DND-41 (cell line): ENCODE measurements at regions not wholly inside any gene's neighbourhood (a gene's known extent, or its start where the extent isn't known, plus 50 kb on each side); places are given as distances from the start of the nearest gene placed in this dataset.

ENCODE experiments used
- CTCF ChIP-seq: IDR thresholded peaks from 2 replicates; pipeline ENCODE4 v1.5.1; 2012; ENCODE audit warnings: borderline replicate concordance, low read length, moderate library complexity, mild to moderate bottlenecking; ENCODE audit not compliant: poor library complexity, severe bottlenecking; ENCODE audit errors: extremely low read depth
- EZH2 ChIP-seq: IDR thresholded peaks from 3 replicates; pipeline ENCODE4 v1.6.1; 2012; ENCODE audit warnings: borderline replicate concordance, low read depth, mild to moderate bottlenecking, moderate library complexity, low read length, inconsistent platforms; ENCODE audit not compliant: severe bottlenecking

GRCh38 chr4:176968094-176968493 is 175.4 kb upstream of the VEGFC start:
- TF ChIP-seq CTCF (no peak), EZH2 (no peak)
